KMS-11 (cell line): ENCODE measurements at regions not wholly inside any gene's neighbourhood (a gene's known extent, or its start where the extent isn't known, plus 50 kb on each side); places are given as distances from the start of the nearest gene placed in this dataset.

ENCODE experiments used
- H2AFZ ChIP-seq: fragments of 200-600 bp; sonication (generic); 2 replicates; pipeline ENCODE4 v1.6.1; 2016; ENCODE audit warnings: antibody characterized with exemption, mixed run types, low read depth
- H3K27ac ChIP-seq: fragments of 200-600 bp; sonication (generic); 2 replicates; pipeline ENCODE4 v1.6.1; 2016; ENCODE audit warnings: mild to moderate bottlenecking, mixed run types
- H3K27me3 ChIP-seq: fragments of 200-600 bp; sonication (generic); 2 replicates; pipeline ENCODE4 v1.6.1; 2017; ENCODE audit warnings: mild to moderate bottlenecking, low read depth, mixed run types, moderate library complexity; ENCODE audit not compliant: insufficient read depth
- H3K36me3 ChIP-seq: fragments of 200-600 bp; sonication (generic); 2 replicates; pipeline ENCODE4 v1.6.1; 2017; ENCODE audit warnings: mild to moderate bottlenecking, mixed run types; ENCODE audit not compliant: insufficient read depth
- H3K4me1 ChIP-seq: fragments of 200-600 bp; sonication (generic); 2 replicates; pipeline ENCODE4 v1.6.1; 2016; ENCODE audit warnings: mild to moderate bottlenecking, low read depth, mixed run types; ENCODE audit not compliant: poor library complexity, severe bottlenecking
- H3K4me2 ChIP-seq: fragments of 200-600 bp; sonication (generic); 2 replicates; pipeline ENCODE4 v1.7.0; 2016; ENCODE audit warnings: mild to moderate bottlenecking, mixed run types
- H3K4me3 ChIP-seq: fragments of 200-600 bp; sonication (generic); IDR thresholded peaks from 2 replicates; pipeline ENCODE4 v1.6.1; 2017; ENCODE audit warnings: low read depth, low read length, mixed read lengths; ENCODE audit not compliant: insufficient read depth
- H3K79me2 ChIP-seq: fragments of 200-600 bp; sonication (generic); 2 replicates; pipeline ENCODE4 v1.6.1; 2016; ENCODE audit warnings: low read depth, mixed run types; ENCODE audit not compliant: insufficient read depth
- H3K9ac ChIP-seq: fragments of 200-600 bp; sonication (generic); 2 replicates; pipeline ENCODE4 v1.6.1; 2016; ENCODE audit warnings: mild to moderate bottlenecking, mixed run types
- H4K20me1 ChIP-seq: fragments of 200-600 bp; sonication (generic); 2 replicates; pipeline ENCODE4 v1.6.1; 2016; ENCODE audit warnings: mild to moderate bottlenecking, mixed run types; ENCODE audit not compliant: insufficient read depth
- CTCF ChIP-seq: fragments of 200-600 bp; sonication (generic); conservative IDR thresholded peaks from 2 replicates; pipeline ENCODE4 v1.6.1; 2017; ENCODE audit warnings: low read depth, mild to moderate bottlenecking, antibody characterized with exemption, low read length, moderate library complexity, mixed read lengths

- no peak overlapping the region for H3K27ac ChIP-seq
- no peaks in the 10 kb centered on the region for H3K27me3 ChIP-seq
- H3K4me2 ChIP-seq: no peak overlapping the region
- H2AFZ ChIP-seq: no peak overlapping the region
- H3K79me2 ChIP-seq: no peaks in the 10 kb centered on the region
- no peak overlapping the region for H3K4me3 ChIP-seq
- no peak overlapping the region for H3K9ac ChIP-seq
- H4K20me1 ChIP-seq: no peaks in the 10 kb centered on the region
- no peak for TF ChIP-seq CTCF
- no peaks in the 10 kb centered on the region for H3K36me3 ChIP-seq
- peaks cover 5% of the 10 kb centered on the region for H3K4me1 ChIP-seq
Observed at GRCh38 chr21:16974060-16974459, 538.8 kb upstream of the CXADR start.

DNA sequence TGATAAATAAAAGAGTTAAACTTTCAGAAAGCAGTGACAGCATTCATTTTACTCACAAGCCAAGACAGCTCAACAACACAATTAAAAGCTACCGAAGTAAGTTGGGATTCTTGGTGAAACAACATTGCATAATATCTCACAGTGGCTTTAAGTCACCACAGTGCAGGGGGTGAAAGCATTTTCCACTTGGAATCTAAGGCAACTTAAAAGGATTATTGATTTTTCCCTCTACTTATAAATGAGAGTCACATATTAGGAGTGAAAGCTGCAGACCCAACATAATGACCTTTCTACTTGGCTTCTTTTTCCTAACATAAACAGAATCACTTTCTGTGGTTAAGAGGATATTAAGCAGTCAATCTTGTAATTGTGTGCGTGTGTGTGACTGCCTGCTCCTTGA lies 536.6 kb upstream of the CXADR start:
- no peak for TF ChIP-seq CTCF
- Histone ChIP-seq H3K79me2 (no peaks in the 10 kb centered on the region), H2AFZ (no peak overlapping the region), H3K27me3 (no peaks in the 10 kb centered on the region), H3K27ac (no peak overlapping the region), H3K4me2 (no peak overlapping the region), H3K4me3 (no peak overlapping the region), H3K36me3 (no peaks in the 10 kb centered on the region), H3K9ac (no peak overlapping the region), H3K4me1 (peaks cover 5% of the 10 kb centered on the region), H4K20me1 (no peaks in the 10 kb centered on the region)

DNA sequence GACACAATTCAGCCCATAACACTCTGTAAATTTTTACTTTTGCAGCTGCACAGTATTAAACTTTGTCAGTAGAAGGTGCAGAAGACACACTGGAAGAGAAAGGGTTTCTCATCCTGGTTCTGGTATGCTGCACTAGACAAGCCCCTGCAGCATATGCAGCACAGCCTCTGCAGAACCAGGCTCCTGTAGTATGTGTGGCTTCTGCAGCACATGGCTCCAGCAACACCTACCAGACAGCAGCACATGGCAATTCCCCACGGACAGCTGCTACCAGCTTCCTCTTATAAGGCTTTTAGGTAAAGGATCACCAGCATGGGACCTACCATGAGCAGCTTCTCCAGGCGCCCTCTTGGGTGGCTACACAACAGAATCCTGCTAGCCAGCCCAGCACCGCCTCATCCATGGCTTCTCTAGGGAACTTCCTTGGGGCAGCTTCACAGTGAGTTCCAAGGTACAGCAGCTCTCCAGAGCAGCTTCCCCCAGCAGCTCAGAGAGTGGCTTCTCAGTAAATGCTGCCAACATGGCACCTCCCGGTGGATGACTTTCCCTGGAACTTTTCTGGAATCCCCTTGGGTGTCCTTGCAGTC lies 534.4 kb upstream of the CXADR start:
- Histone ChIP-seq H3K27me3 (no peaks in the 10 kb centered on the region), H3K4me1 (peaks cover 5% of the 10 kb centered on the region), H3K27ac (no peak overlapping the region), H2AFZ (no peak overlapping the region), H3K79me2 (no peaks in the 10 kb centered on the region), H3K4me3 (no peak overlapping the region), H3K9ac (no peak overlapping the region), H3K36me3 (no peaks in the 10 kb centered on the region), H3K4me2 (no peak overlapping the region), H4K20me1 (no peaks in the 10 kb centered on the region)
- TF ChIP-seq CTCF: no peak

GRCh38 chr21:16979574-16979973 lies 533.3 kb upstream of the CXADR start:
- Histone ChIP-seq H3K4me1 (peaks cover 5% of the 10 kb centered on the region), H3K36me3 (no peaks in the 10 kb centered on the region), H3K27ac (no peak overlapping the region), H3K4me3 (no peak overlapping the region), H3K9ac (no peak overlapping the region), H4K20me1 (no peaks in the 10 kb centered on the region), H2AFZ (no peak overlapping the region), H3K4me2 (no peak overlapping the region), H3K79me2 (no peaks in the 10 kb centered on the region), H3K27me3 (no peaks in the 10 kb centered on the region)
- no peak for TF ChIP-seq CTCF
